Activated CD8-positive, alpha-beta T cell treated with anti-CD3 and anti-CD28 coated beads for 36 hours (primary cell): ENCODE measurements at regions not wholly inside any gene's neighbourhood (a gene's known extent, or its start where the extent isn't known, plus 50 kb on each side); places are given as distances from the start of the nearest gene placed in this dataset.

Source experiments
- ATAC-seq: fragments of 200-7000 bp; cut with Tn5 transposase; one replicate; pipeline ENCODE4 v1.10.0; 2021; ENCODE audit warnings: mild to moderate bottlenecking, moderate library complexity
- CTCF ChIA-PET: fragments of 350-600 bp; sonication (Branson Sonifier 250); formaldehyde crosslinking; loops from one replicate; lab custom pipeline; 2021; ENCODE audit warnings: antibody characterized with exemption; lab: Charles Lee
- POLR2A ChIA-PET: fragments of 350-600 bp; sonication (Branson Sonifier 250); formaldehyde crosslinking; loops from one replicate; lab custom pipeline; 2021; ENCODE audit warnings: antibody characterized with exemption; lab: Charles Lee
- DNase-seq: peaks from one replicate; pipeline ENCODE4 v3.0.0-alpha.2; 2020
- H3K27ac Mint-ChIP-seq: one replicate; pipeline ENCODE4 v1.8.0; 2021; ENCODE audit warnings: mild to moderate bottlenecking, mixed read lengths
- H3K27me3 Mint-ChIP-seq: one replicate; pipeline ENCODE4 v1.8.0; 2021; ENCODE audit warnings: mixed read lengths
- H3K36me3 Mint-ChIP-seq: one replicate; pipeline ENCODE4 v1.8.0; 2021; ENCODE audit warnings: low read depth, mixed read lengths
- H3K4me1 Mint-ChIP-seq: one replicate; pipeline ENCODE4 v1.8.0; 2021; ENCODE audit warnings: low read depth, mixed read lengths
- H3K4me3 Mint-ChIP-seq: one replicate; pipeline ENCODE4 v1.8.0; 2021; ENCODE audit warnings: mild to moderate bottlenecking, moderate library complexity, mixed read lengths
- H3K9me3 Mint-ChIP-seq: one replicate; pipeline ENCODE4 v1.8.0; 2021; ENCODE audit warnings: mixed read lengths
- CTCF ChIP-seq: fragments of 200-600 bp; IDR thresholded peaks from one replicate; pipeline ENCODE4 v1.8.0; 2022; ENCODE audit warnings: antibody characterized with exemption, mild to moderate bottlenecking
- intact Hi-C: fragments of 100-400 bp; cut with micrococcal nuclease; formaldehyde crosslinking; loops from one replicate; pipeline ENCODE4 v1.10.0; 2022

- no peak for ATAC-seq
- no peak for TF ChIP-seq CTCF
- Mint-ChIP-seq H3K27ac (no peak overlapping the region), H3K27me3 (no peaks in the 10 kb centered on the region), H3K4me1 (peaks cover 5% of the 10 kb centered on the region), H3K36me3 (no peaks in the 10 kb centered on the region), H3K4me3 (no peak overlapping the region), H3K9me3 (no peaks in the 10 kb centered on the region)
- ChIA-PET CTCF (interaction anchor here (1.5 kb wide), 1 partner anchor 16 kb away, joined by 4 read pairs; no protein-coding TSS in a partner anchor), POLR2A (no interaction called here)
- DNase-seq, result no peak
- intact Hi-C loops, result no loop called here
Observed at GRCh38 chr7:36001546-36001945, 151.5 kb upstream of the EEPD1 start.

GRCh38 chr7:36002900-36003299, 150.2 kb upstream of the EEPD1 start:
- H3K4me3 Mint-ChIP-seq, result no peak overlapping the region
- H3K27ac Mint-ChIP-seq, result no peak overlapping the region
- ChIA-PET CTCF (interaction anchor here (1.2 kb wide), 1 partner anchor 29 kb away, joined by 3 read pairs; no protein-coding TSS in a partner anchor), POLR2A (no interaction called here)
- no peaks in the 10 kb centered on the region for H3K27me3 Mint-ChIP-seq
- H3K4me1 Mint-ChIP-seq, result peaks cover 5% of the 10 kb centered on the region
- intact Hi-C loops, result no loop called here
- H3K36me3 Mint-ChIP-seq, result no peaks in the 10 kb centered on the region
- no peaks in the 10 kb centered on the region for H3K9me3 Mint-ChIP-seq
- TF ChIP-seq CTCF, result no peak
- ATAC-seq (no peak), DNase-seq (no peak)

- POLR2A ChIA-PET, result no interaction called here
- CTCF ChIA-PET, result interaction anchor here (1.2 kb wide), 1 partner anchor 29 kb away, joined by 3 read pairs; no protein-coding TSS in a partner anchor
- DNase-seq, result no peak
- Mint-ChIP-seq H3K4me3 (no peak overlapping the region), H3K9me3 (no peaks in the 10 kb centered on the region), H3K27ac (no peak overlapping the region), H3K4me1 (peaks cover 5% of the 10 kb centered on the region), H3K36me3 (no peaks in the 10 kb centered on the region), H3K27me3 (no peaks in the 10 kb centered on the region)
- ATAC-seq, result no peak
- intact Hi-C loops, result no loop called here
- no peak for TF ChIP-seq CTCF
Observed at GRCh38 chr7:36003343-36003742, 149.7 kb upstream of the EEPD1 start.

GRCh38 chr7:36005293-36005692, 147.8 kb upstream of the EEPD1 start:
- POLR2A ChIA-PET, result interaction anchor here (1.0 kb wide), 1 partner anchor 40 kb away, joined by 3 read pairs; no protein-coding TSS in a partner anchor
- CTCF ChIA-PET, result interaction anchor here (1.2 kb wide), 1 partner anchor 287 kb away, joined by 4 read pairs; no protein-coding TSS in a partner anchor
- intact Hi-C loops, result no loop called here

More at GRCh38 chr7:36005293-36005692, 147.8 kb upstream of the EEPD1 start:
- no peak for TF ChIP-seq CTCF
- H3K27me3 Mint-ChIP-seq, result no peaks in the 10 kb centered on the region
- H3K36me3 Mint-ChIP-seq, result no peaks in the 10 kb centered on the region
- ATAC-seq, result peak; percentile 34
- no peak overlapping the region for H3K27ac Mint-ChIP-seq
- peaks cover 5% of the 10 kb centered on the region for H3K4me1 Mint-ChIP-seq
- DNase-seq, result no peak
- no peak overlapping the region for H3K4me3 Mint-ChIP-seq
- no peaks in the 10 kb centered on the region for H3K9me3 Mint-ChIP-seq
